H7 (cell line): ENCODE measurements at regions not wholly inside any gene's neighbourhood (a gene's known extent, or its start where the extent isn't known, plus 50 kb on each side); places are given as distances from the start of the nearest gene placed in this dataset.
"Not testable (repeated sequence)": the region's sequence is repeated elsewhere in the genome, so short reads cannot be mapped to it uniquely, and the experiment has no call there.

Experiments used
- DNase-seq: peaks from one replicate; pipeline ENCODE4 v3.0.0; 2012
- H3K27me3 ChIP-seq: 2 replicates; pipeline ENCODE4 v1.6.0; 2011; ENCODE audit warnings: mild to moderate bottlenecking, low read length; ENCODE audit not compliant: control insufficient read depth, insufficient read depth
- H3K36me3 ChIP-seq: replicated peaks from 2 replicates; pipeline ENCODE4 v1.5.1; 2011; ENCODE audit warnings: low read length; ENCODE audit not compliant: control insufficient read depth, insufficient read depth
- H3K4me3 ChIP-seq: 2 replicates; pipeline ENCODE4 v1.5.1; 2011; ENCODE audit warnings: low read depth, mild to moderate bottlenecking, control low read depth, low read length, moderate library complexity; ENCODE audit not compliant: insufficient read depth

GRCh38 chr20:12737900-12738299, 270.9 kb upstream of the SPTLC3 start:
- no peak for DNase-seq
- Histone ChIP-seq H3K36me3 (no peaks in the 10 kb centered on the region), H3K27me3 (no peaks in the 10 kb centered on the region), H3K4me3 (no peak overlapping the region)

GRCh38 chr20:12740647-12741046, 268.1 kb upstream of the SPTLC3 start:
- no peaks in the 10 kb centered on the region for H3K27me3 ChIP-seq
- DNase-seq = no peak
- H3K4me3 ChIP-seq = no peak overlapping the region
- no peaks in the 10 kb centered on the region for H3K36me3 ChIP-seq

GRCh38 chr20:12744037-12744436, 264.7 kb upstream of the SPTLC3 start:
- H3K36me3 ChIP-seq = no peaks in the 10 kb centered on the region
- DNase-seq = no peak
- no peak overlapping the region for H3K4me3 ChIP-seq
- no peaks in the 10 kb centered on the region for H3K27me3 ChIP-seq

GRCh38 chr20:12748359-12748994, 260.3 kb upstream of the SPTLC3 start:
- no peak for DNase-seq
- Histone ChIP-seq H3K36me3 (no peaks in the 10 kb centered on the region), H3K4me3 (no peak overlapping the region), H3K27me3 (no peaks in the 10 kb centered on the region)

- H3K27me3 ChIP-seq = no peaks in the 10 kb centered on the region
- no peak overlapping the region for H3K4me3 ChIP-seq
- H3K36me3 ChIP-seq = no peaks in the 10 kb centered on the region
- DNase-seq = no peak
Measured at GRCh38 chr20:12750221-12750620, 258.6 kb upstream of the SPTLC3 start.

GRCh38 chr20:12752900-12753693, 255.7 kb upstream of the SPTLC3 start:
- not testable (repeated sequence) for H3K4me3 ChIP-seq, DNase-seq, H3K27me3 ChIP-seq, H3K36me3 ChIP-seq

- H3K36me3 ChIP-seq, H3K27me3 ChIP-seq, DNase-seq: not testable (repeated sequence)
- peak overlapping the region; percentile 66 for H3K4me3 ChIP-seq
Measured at GRCh38 chr20:12753742-12754141, 255.0 kb upstream of the SPTLC3 start.

GRCh38 chr20:12759493-12759892, 249.3 kb upstream of the SPTLC3 start:
- DNase-seq, H3K4me3 ChIP-seq, H3K27me3 ChIP-seq: not testable (repeated sequence)
- H3K36me3 ChIP-seq = peaks cover 21% of the 10 kb centered on the region

- peaks cover 21% of the 10 kb centered on the region for H3K36me3 ChIP-seq
- no peak overlapping the region for H3K4me3 ChIP-seq
- no peak for DNase-seq
- H3K27me3 ChIP-seq = no peaks in the 10 kb centered on the region
Measured at GRCh38 chr20:12762725-12763124, 246.0 kb upstream of the SPTLC3 start.

- H3K36me3 ChIP-seq = peaks cover 21% of the 10 kb centered on the region
- no peaks in the 10 kb centered on the region for H3K27me3 ChIP-seq
- no peak for DNase-seq
- no peak overlapping the region for H3K4me3 ChIP-seq
Measured at GRCh38 chr20:12763406-12763805, 245.4 kb upstream of the SPTLC3 start.

- Histone ChIP-seq H3K27me3 (no peaks in the 10 kb centered on the region), H3K36me3 (peaks cover 21% of the 10 kb centered on the region), H3K4me3 (no peak overlapping the region)
- DNase-seq = no peak
Measured at GRCh38 chr20:12764053-12764452, 244.7 kb upstream of the SPTLC3 start.

GRCh38 chr20:12764851-12765250, 243.9 kb upstream of the SPTLC3 start:
- Histone ChIP-seq H3K27me3 (no peaks in the 10 kb centered on the region), H3K36me3 (peaks cover 21% of the 10 kb centered on the region), H3K4me3 (no peak overlapping the region)
- DNase-seq = no peak

- Histone ChIP-seq H3K36me3 (no peaks in the 10 kb centered on the region), H3K27me3 (no peaks in the 10 kb centered on the region), H3K4me3 (no peak overlapping the region)
- DNase-seq = no peak
Measured at GRCh38 chr20:12773936-12774335, 234.8 kb upstream of the SPTLC3 start.

- Histone ChIP-seq H3K27me3 (no peaks in the 10 kb centered on the region), H3K36me3 (no peaks in the 10 kb centered on the region), H3K4me3 (no peak overlapping the region)
- DNase-seq = no peak
Measured at GRCh38 chr20:12775041-12775440, 233.7 kb upstream of the SPTLC3 start.

GRCh38 chr20:12777016-12777415, 231.8 kb upstream of the SPTLC3 start:
- Histone ChIP-seq H3K4me3 (no peak overlapping the region), H3K36me3 (no peaks in the 10 kb centered on the region), H3K27me3 (no peaks in the 10 kb centered on the region)
- DNase-seq = no peak
